ENCODE measurements at regions not wholly inside any gene's neighbourhood (a gene's known extent, or its start where the extent isn't known, plus 50 kb on each side); places are given as distances from the start of the nearest gene placed in this dataset.

DNA sequence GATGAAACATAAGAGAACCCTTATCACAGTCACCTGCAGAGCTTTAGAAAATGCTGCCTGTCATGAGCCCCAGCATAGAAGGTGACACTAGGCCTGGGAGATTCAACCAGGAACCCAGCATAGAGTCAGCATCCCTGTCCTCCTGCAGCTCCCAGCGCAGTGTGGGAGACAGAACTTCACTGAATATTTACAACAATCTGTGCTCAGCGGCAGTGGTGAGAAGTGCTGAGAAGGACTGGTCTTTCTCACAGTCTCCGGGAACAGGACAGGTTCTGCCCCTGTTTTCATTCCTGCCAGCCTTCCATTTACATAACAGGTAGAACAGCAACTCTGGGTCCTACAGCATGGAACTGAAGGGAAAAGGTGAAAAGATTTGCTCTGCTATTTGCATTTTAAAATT lies 83.5 kb upstream of the GADD45A start:
- Histone ChIP-seq H3K36me3 (ENCODE audit: control insufficient read depth in 2 of 2, insufficient read depth in 1 of 2, low read length in 2 of 2) (no peaks in the 10 kb centered on the region), H3K9me3 (ENCODE audit: control insufficient read depth, insufficient read depth, low read depth, low read length) (no peaks in the 10 kb centered on the region), H3K4me1 (ENCODE audit: control insufficient read depth, insufficient read depth, low read length) (no peaks in the 10 kb centered on the region), H3K4me3 (ENCODE audit: low read depth, low read length) (no peak overlapping the region), H3K27ac (ENCODE audit: extremely low read depth, low read depth, low read length) (no peak overlapping the region)
- TF ChIP-seq ZNF292 (tag by site-specific recombination; IDR thresholded peaks at IDR 0.05; ENCODE audit: borderline replicate concordance, low read depth) (no peak), ZNF248 (tag by site-specific recombination; IDR thresholded peaks at IDR 0.05) (no peak), ZNF610 (tag by site-specific recombination; IDR thresholded peaks at IDR 0.05; ENCODE audit: borderline replicate concordance) (no peak), ZNF624 (tag by site-specific recombination; IDR thresholded peaks at IDR 0.05) (no peak), ZNF555 (tag by site-specific recombination; conservative IDR thresholded peaks at IDR 0.05) (no peak), ZNF76 (tag by site-specific recombination; IDR thresholded peaks at IDR 0.05; ENCODE audit: borderline replicate concordance, low read depth) (no peak), ZNF660 (tag by site-specific recombination; IDR thresholded peaks at IDR 0.05) (no peak), SALL2 (tag by site-specific recombination; IDR thresholded peaks at IDR 0.05; ENCODE audit: borderline replicate concordance) (no peak), ZNF341 (tag by site-specific recombination; IDR thresholded peaks at IDR 0.05; ENCODE audit: low read depth) (no peak)
- TF ChIP-seq, protein P1, sequence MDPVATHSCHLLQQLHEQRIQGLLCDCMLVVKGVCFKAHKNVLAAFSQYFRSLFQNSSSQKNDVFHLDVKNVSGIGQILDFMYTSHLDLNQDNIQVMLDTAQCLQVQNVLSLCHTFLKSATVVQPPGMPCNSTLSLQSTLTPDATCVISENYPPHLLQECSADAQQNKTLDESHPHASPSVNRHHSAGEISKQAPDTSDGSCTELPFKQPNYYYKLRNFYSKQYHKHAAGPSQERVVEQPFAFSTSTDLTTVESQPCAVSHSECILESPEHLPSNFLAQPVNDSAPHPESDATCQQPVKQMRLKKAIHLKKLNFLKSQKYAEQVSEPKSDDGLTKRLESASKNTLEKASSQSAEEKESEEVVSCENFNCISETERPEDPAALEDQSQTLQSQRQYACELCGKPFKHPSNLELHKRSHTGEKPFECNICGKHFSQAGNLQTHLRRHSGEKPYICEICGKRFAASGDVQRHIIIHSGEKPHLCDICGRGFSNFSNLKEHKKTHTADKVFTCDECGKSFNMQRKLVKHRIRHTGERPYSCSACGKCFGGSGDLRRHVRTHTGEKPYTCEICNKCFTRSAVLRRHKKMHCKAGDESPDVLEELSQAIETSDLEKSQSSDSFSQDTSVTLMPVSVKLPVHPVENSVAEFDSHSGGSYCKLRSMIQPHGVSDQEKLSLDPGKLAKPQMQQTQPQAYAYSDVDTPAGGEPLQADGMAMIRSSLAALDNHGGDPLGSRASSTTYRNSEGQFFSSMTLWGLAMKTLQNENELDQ (tag by site-specific recombination; IDR thresholded peaks at IDR 0.05; ENCODE audit: low read depth), result no peak
- TF ChIP-seq, protein P2, sequence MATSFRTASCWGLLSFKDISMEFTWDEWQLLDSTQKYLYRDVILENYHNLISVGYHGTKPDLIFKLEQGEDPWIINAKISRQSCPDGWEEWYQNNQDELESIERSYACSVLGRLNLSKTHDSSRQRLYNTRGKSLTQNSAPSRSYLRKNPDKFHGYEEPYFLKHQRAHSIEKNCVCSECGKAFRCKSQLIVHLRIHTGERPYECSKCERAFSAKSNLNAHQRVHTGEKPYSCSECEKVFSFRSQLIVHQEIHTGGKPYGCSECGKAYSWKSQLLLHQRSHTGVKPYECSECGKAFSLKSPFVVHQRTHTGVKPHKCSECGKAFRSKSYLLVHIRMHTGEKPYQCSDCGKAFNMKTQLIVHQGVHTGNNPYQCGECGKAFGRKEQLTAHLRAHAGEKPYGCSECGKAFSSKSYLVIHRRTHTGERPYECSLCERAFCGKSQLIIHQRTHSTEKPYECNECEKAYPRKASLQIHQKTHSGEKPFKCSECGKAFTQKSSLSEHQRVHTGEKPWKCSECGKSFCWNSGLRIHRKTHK (tag by site-specific recombination; IDR thresholded peaks at IDR 0.05), result no peak
- ChIA-PET CTCF (no interaction called here), POLR2A (no interaction called here)

DNA sequence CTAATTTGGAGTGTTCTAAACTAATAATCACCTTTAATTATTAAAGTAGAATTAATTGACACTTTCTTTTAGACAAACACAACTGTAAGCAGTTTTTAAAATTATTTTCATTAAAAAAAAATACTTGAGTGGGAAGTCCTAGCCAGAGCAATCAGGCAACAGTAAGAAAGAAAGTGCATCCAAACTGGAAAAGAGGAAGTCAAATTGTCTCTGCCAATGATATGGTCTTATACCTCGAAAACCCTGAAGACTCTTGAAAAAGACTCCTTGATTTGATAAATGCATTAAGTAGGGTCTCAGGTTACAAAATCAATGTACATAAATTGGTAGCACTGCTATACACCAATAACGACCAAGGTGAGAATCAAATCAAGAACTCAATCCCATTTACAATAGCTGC lies 83.0 kb upstream of the GADD45A start:
- H3K27ac ChIP-seq (ENCODE audit: extremely low read depth, low read depth, low read length), result no peak overlapping the region
- H3K4me1 ChIP-seq (ENCODE audit: control insufficient read depth, insufficient read depth, low read length), result no peaks in the 10 kb centered on the region
- H3K4me3 ChIP-seq (ENCODE audit: low read depth, low read length), result no peak overlapping the region
- POLR2A ChIA-PET, result no interaction called here
- H3K9me3 ChIP-seq (ENCODE audit: control insufficient read depth, insufficient read depth, low read depth, low read length), result no peaks in the 10 kb centered on the region
- CTCF ChIA-PET, result no interaction called here
- H3K36me3 ChIP-seq (ENCODE audit: control insufficient read depth in 2 of 2, insufficient read depth in 1 of 2, low read length in 2 of 2), result no peaks in the 10 kb centered on the region
- no peak for TF ChIP-seq ZNF785 (tag by site-specific recombination; IDR thresholded peaks at IDR 0.05)
- TF ChIP-seq ZNF112 (tag by site-specific recombination; IDR thresholded peaks at IDR 0.05), result no peak
- no peak for TF ChIP-seq RBAK (tag by site-specific recombination; IDR thresholded peaks at IDR 0.05)
- TF ChIP-seq, protein P3, sequence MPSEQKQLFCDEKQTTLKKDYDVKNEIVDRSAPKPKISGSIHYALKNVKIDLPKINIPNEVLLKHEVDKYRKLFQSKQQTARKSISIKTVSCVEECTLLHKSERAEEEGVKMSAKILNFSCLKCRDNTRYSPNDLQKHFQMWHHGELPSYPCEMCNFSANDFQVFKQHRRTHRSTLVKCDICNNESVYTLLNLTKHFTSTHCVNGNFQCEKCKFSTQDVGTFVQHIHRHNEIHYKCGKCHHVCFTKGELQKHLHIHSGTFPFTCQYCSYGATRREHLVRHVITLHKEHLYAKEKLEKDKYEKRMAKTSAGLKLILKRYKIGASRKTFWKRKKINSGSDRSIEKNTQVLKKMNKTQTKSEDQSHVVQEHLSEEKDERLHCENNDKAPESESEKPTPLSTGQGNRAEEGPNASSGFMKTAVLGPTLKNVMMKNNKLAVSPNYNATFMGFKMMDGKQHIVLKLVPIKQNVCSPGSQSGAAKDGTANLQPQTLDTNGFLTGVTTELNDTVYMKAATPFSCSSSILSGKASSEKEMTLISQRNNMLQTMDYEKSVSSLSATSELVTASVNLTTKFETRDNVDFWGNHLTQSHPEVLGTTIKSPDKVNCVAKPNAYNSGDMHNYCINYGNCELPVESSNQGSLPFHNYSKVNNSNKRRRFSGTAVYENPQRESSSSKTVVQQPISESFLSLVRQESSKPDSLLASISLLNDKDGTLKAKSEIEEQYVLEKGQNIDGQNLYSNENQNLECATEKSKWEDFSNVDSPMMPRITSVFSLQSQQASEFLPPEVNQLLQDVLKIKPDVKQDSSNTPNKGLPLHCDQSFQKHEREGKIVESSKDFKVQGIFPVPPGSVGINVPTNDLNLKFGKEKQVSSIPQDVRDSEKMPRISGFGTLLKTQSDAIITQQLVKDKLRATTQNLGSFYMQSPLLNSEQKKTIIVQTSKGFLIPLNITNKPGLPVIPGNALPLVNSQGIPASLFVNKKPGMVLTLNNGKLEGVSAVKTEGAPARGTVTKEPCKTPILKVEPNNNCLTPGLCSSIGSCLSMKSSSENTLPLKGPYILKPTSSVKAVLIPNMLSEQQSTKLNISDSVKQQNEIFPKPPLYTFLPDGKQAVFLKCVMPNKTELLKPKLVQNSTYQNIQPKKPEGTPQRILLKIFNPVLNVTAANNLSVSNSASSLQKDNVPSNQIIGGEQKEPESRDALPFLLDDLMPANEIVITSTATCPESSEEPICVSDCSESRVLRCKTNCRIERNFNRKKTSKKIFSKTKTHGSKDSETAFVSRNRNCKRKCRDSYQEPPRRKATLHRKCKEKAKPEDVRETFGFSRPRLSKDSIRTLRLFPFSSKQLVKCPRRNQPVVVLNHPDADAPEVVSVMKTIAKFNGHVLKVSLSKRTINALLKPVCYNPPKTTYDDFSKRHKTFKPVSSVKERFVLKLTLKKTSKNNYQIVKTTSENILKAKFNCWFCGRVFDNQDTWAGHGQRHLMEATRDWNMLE (tag by site-specific recombination; conservative IDR thresholded peaks at IDR 0.05; ENCODE audit: low read depth), result no peak
- no peak for TF ChIP-seq SALL2 (tag by site-specific recombination; IDR thresholded peaks at IDR 0.05; ENCODE audit: borderline replicate concordance)
- TF ChIP-seq ZNF677 (tag by site-specific recombination; IDR thresholded peaks at IDR 0.05), result no peak
- TF ChIP-seq ZNF585B (tag by site-specific recombination; IDR thresholded peaks at IDR 0.05), result no peak
- no peak for TF ChIP-seq ZNF157 (tag by site-specific recombination; IDR thresholded peaks at IDR 0.05)
- TF ChIP-seq ZNF791 (tag by site-specific recombination; IDR thresholded peaks at IDR 0.05), result no peak
- TF ChIP-seq TCF7L2 (IDR thresholded peaks at IDR 0.05; ENCODE audit: borderline replicate concordance, low read depth, low read length), result no peak
- TF ChIP-seq, protein P4, sequence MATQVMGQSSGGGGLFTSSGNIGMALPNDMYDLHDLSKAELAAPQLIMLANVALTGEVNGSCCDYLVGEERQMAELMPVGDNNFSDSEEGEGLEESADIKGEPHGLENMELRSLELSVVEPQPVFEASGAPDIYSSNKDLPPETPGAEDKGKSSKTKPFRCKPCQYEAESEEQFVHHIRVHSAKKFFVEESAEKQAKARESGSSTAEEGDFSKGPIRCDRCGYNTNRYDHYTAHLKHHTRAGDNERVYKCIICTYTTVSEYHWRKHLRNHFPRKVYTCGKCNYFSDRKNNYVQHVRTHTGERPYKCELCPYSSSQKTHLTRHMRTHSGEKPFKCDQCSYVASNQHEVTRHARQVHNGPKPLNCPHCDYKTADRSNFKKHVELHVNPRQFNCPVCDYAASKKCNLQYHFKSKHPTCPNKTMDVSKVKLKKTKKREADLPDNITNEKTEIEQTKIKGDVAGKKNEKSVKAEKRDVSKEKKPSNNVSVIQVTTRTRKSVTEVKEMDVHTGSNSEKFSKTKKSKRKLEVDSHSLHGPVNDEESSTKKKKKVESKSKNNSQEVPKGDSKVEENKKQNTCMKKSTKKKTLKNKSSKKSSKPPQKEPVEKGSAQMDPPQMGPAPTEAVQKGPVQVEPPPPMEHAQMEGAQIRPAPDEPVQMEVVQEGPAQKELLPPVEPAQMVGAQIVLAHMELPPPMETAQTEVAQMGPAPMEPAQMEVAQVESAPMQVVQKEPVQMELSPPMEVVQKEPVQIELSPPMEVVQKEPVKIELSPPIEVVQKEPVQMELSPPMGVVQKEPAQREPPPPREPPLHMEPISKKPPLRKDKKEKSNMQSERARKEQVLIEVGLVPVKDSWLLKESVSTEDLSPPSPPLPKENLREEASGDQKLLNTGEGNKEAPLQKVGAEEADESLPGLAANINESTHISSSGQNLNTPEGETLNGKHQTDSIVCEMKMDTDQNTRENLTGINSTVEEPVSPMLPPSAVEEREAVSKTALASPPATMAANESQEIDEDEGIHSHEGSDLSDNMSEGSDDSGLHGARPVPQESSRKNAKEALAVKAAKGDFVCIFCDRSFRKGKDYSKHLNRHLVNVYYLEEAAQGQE (tag by site-specific recombination; IDR thresholded peaks at IDR 0.05), result no peak
- no peak for TF ChIP-seq ZNF211 (tag by site-specific recombination; IDR thresholded peaks at IDR 0.05; ENCODE audit: low read depth)
- TF ChIP-seq ZNF48 (tag by site-specific recombination; IDR thresholded peaks at IDR 0.05), result no peak
- no peak for TF ChIP-seq HOXC10 (CRISPR knock-in tag; IDR thresholded peaks at IDR 0.05)

Data from HEK293 (cell line).